IPS DF 19.7 (cell line): ENCODE measurements at regions not wholly inside any gene's neighbourhood (a gene's known extent, or its start where the extent isn't known, plus 50 kb on each side); places are given as distances from the start of the nearest gene placed in this dataset.

ENCODE experiments used
- DNase-seq: peaks from one replicate; pipeline ENCODE4 v3.0.0-alpha.2; 2013; ENCODE audit warnings: low read depth, low spot score

DNA sequence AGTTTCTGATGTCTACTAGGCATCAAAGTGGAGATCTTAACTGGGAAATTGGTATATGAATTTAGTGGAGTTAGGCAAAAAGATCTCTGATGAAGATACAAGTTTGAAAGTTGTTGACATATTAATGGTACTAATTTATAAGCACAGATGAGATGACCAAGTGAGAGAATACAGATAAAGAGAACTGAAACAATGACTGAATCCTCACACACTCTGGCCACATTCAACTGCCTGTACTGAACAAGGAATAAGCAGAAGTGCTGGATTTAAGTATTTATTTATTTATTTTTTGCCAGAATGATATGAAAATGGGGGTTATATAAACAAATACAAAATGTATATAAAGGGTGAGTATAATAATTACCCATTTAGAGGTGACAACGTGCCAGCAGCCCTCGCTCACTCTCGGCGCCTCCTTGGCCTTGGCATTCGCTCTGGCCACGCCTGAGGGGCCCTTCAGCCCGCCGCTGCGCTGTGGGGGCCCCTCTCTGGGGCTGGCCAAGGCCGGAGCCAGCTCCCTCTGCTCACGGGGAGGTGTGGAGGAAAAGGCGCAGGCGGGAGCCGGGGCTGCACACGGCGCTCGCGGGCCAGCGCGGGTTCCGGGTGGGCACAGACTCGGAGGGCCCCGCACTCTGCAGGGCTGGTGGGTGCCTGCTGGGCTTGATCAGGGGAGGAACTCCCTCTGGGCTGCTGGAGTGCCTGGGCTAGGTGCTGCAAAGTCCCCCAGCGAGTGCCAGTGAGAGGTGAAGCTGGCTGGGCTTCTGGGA lies 1363.9 kb upstream of the CRIM1 start:
- DNase-seq = no peak

DNA sequence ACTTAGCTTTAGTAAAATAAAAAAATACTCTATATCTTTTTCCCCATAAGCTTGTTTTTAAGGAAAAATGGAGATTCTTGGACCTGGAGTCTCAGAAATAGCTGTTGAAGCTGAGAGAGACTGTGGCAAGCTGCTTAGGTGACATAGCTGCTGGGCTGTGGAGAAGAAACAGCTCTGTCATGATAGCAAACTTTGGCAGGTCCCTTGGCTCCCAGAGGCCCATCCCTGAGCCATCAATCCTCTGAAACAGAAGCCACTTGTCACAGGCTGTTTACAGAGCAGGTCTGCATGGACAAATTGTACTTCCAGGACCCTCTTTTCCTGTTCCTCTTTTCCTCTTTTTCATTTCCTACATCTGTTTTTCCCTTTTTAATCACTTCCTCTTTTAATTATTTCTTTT lies 1370.1 kb upstream of the CRIM1 start:
- no peak for DNase-seq

DNA sequence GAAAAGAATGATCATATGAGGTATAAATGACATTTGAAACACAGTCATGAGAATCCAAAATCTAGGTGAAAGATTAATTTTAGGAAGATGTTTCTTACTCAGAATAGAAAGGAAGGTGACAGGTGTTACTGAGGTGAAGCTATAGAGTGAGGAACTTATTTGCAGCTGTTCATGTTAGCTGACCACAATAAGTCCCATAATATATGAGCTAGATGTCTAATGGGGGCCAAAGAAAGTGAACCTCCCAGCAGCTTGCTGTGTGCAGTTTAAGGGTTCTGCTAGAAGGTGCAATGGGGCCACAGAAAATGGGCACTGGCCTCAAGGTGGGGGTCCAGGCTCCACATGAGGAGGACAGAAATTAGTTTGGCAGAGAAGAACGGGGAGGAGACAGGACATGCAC lies 1374.9 kb upstream of the CRIM1 start:
- no peak for DNase-seq

DNA sequence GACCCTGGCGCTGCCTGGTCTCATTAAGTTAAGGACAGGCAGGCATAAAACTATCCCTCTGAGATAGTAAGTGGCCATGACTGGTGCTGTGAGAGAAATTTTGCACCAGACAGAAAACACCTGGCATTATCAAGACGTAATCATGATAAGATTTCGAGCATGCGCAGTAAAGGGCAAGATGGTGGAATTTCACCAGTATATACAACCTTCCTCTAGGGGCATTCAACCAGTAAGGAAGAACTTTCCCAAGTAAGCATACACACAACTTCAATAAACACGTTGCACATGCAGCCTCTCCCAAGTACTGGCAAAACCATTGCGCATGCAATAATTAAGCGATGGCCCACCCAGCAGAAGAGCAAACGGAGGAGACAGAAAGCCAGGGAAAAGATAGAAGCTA lies 1376.4 kb upstream of the CRIM1 start:
- DNase-seq = no peak

DNA sequence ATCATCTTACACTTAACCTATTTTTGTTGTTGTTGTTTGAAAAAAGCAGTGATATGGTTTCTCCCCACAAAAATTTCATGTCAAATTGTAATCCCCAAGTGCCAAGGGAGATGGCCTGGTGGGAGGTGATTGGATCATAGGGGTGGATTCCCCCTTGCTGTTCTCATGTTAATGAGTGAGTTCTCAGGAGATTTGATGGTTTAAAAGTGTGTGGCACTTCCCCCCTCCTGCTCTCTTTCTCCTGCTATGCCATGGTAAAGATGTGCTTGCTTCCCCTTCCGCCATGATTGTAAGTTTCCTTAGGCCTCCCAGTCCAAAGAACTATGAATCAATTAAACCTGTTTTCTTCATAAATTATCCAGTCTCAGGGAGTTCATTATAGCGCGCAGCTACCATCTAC lies 1362.7 kb upstream of the FAM98A start:
- peak; percentile 23 for DNase-seq

DNA sequence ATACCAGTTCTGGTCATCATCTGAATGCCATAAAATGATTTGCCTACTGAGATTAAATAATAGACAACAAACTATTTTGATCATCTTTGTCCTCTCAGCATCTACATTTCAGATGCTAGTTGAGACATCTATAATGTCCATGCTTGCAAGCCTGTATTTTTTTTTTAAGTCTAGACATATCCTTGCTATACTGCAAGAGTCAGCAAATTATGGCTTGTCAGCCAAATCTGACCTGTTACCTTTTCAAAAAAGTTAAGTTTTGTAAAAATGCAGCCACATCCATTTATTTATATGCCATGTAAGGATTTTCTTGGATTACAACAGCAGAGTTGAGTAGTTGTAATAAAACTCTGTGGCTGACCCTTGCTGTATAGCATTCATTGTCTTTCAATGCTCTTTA lies 1355.7 kb upstream of the FAM98A start:
- no peak for DNase-seq

DNA sequence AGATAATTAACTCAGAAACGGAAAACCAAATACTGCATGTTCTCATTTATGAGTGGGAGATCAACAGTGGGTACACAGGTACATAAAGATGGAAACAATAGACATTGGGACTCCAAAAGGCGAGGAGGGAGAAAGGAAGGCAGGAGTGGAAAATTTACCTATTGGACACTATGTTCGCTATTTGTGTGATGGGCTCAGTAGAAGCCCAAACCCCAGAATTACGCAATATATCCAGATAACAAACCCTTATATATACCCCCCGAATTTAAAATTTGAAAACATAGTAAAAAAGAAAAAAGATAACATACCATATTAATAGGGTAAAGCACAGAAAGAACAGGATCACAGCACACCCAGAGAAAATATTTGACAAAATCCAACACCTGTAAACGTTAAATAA lies 1351.7 kb upstream of the FAM98A start:
- no peak for DNase-seq

DNA sequence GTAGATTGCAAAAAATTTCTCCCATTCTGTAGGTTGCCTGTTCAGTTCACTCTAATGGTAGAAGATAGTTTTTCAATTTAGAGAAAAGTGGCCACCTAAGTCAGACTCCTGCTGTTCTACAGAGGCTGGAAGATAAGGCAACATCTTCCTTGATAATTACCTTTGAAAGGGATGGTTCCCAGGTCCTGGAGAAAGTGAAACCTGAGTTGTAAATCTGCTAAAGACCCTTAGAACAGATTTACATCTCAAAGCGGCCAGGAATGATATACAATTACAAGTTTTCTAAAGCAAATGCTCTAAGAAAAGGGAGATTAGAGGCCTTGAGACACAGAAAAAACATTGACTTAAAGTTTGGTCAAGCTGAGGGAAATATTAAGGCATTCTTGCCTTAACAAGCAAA lies 1350.2 kb upstream of the FAM98A start:
- DNase-seq = no peak

DNA sequence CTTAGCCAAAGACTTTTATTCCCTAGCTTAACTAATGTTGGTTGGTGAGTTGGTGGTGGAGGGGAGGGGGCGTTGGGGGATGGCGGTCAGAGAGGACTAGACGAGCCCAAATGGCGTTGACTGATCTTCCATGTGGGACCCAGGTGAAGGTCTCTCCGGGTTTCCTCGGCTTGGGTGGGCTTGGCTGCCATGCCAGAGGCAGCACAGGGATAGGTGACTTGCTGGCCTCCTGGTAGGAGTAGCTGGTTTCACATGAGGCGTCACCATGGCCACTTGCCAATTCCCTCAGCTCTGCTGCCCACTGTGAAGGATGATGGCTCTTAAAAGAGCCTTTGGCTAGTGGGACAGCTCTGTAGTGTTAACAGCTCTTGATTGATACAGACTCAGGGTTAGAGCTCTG lies 1337.0 kb upstream of the FAM98A start:
- no peak for DNase-seq

DNA sequence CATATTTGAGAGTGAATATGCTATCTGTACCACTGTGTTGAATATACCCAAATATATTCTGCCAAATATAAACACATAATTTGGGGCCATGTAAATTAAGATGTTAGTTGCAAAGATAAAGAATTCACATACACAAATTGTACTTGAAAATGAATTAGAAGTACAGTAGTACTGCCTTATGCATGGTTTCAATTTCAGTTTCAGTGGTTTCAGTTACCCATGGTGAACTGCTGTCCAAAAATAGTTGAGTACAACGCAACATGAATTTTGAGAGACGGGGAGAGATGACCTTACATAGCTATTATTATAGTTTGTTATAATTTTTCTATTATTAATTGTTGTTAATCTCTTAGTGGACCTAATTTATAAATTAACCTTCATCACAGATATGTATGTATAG lies 1313.0 kb upstream of the FAM98A start:
- no peak for DNase-seq

DNA sequence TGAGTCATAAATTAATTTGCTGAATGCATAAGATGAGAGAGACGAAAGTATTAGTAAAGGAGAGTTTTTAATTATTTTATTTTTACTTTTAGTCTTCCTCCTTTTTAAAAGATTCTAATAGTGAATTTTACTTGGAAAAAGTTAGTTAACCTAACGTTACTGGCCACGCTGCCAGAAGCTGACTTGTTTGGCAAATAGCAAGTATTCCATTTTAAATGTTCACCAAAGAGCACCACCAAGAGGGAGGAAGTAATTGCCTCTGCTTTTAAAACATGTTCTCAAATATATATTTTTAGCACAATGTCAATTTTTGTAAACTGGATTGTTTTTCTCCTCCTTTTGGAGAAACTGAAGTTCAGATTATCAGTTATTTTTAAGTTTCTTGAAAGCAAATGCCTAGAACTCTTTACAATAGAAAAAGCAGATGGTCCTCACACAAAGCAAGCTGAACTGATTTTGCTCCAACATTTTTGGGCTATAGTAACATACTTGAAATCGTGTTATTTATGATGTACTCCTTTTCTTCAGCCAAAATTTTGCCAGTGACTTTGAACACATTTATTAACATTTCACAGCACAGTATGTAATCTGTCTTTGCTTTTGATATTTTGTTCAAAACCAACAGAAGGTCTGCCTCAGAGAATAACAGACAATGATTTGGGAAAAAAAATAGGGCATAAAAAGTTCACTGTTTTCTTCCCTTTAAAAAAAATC lies 1311.0 kb upstream of the FAM98A start:
- DNase-seq = no peak

DNA sequence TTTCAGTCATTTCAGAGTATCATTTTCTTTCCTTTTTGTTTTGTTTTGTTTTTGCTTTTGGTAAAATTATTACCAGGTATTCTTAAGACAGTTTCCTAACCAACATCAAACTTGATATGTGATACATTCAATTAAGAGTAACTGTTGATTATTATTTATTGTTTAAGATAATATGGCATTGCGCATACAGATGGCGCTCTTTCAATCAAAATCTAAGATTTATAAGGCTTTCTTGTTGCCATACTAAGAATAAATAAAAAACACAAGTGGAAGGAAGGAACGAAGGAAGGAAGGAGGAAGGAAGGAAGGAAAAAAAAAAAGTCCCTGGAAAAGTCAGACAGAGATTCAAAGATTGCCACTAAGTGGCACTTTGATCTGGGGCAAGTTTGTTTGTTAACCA lies 1308.7 kb upstream of the FAM98A start:
- DNase-seq = no peak

DNA sequence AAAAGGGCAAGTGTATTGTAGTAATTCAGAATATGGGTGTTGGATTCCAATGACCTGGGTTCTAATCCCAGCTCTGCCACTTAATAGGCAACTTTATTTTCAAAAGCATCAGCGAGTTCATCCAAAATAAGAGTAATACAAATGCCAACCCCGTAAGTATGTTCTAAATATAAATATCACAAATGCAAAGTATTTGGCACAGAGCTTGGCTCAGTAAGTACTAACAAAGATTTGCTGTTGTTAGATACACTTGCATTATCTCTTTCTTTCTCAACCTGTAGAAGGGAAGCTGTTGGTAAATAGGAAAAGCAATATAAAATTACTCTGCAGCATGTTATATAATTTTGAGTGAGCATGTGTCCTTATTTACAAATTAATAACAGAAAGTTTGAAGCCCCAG lies 1302.6 kb upstream of the FAM98A start:
- DNase-seq = no peak

DNA sequence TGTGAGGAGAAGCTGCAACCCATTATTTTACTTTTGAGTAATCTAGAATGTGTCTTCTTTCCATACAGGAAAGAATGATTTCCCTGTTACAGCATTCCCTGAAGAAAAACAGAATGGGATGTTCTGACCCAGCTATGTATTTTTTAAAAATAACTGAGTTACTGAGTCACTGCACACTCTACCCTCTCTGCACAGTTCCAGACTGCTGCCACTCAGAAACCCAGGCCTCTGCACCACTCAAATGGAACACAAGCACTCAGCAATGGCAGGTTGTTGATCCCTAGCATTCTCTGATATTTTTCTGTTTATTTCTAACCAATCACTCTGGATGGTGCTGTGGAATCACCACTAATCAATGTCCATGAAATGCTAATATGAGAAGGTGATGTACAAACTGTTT lies 1300.0 kb upstream of the FAM98A start:
- DNase-seq = no peak

DNA sequence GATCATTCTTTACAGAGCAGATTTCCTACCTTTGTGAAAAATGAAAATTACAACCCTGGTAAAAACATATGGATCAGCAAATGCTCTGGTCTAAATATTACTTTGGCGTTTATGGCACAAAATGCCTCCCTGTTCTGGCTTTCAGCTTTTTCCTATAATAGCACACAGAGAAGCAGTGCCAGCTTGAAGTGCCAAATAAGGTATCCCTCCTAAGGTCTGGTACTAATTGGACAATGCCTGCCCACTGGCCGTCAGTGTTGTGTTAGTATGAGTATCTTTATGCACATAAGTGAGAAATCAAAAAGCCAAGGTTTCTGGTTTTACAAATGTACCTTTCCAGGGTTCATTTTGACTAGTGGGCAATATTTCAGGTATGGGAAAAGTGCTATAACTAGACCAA lies 1293.7 kb upstream of the FAM98A start:
- no peak for DNase-seq

DNA sequence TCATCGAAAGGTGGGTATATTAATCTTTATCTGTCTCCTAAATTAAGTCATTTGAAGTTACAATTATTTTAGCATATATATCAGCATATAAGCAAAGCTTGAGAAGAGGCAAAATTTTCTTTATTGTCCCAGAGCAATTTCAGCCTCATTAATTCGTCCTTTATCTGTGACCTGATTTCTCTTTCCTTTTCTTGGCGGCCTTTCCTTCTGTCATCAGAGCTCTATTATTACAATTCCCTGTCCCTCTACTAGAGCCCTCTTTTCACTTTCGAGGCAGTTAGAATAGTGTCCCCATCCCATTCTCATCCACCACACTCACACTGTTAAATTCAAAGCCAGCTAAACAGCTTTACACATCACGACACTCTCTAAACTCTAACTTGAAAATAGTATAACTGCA lies 1293.2 kb upstream of the FAM98A start:
- DNase-seq = no peak

DNA sequence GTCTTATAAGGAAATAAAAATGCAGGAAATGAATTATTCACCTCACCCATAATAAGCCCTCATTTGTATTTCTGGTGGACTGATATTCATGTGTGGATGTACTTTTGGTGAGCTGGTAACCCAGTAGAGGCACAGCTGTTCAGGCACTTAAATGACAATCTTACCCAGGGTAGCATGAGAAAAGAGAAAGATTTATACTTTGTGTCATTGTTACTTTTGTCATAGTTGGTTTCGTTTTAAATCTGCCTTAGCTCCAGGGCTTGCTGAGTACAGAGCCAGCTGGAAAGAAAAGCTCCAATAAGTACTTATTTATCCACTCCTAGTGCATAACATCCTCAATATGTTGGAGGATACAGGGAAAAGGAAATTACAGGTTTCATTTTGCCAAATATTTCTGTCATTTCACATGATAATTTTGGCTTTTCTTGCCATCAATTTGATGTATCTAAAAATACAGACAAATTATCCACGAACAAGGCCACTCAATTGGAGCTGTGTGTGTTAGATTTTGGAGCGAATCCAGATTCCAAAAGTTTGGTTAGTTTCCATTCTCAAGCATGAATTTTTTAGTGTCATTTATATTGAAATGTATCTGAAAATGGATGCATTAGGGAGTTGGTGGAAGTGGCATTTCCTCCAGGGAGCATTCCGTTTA lies 1276.1 kb upstream of the FAM98A start:
- no peak for DNase-seq

DNA sequence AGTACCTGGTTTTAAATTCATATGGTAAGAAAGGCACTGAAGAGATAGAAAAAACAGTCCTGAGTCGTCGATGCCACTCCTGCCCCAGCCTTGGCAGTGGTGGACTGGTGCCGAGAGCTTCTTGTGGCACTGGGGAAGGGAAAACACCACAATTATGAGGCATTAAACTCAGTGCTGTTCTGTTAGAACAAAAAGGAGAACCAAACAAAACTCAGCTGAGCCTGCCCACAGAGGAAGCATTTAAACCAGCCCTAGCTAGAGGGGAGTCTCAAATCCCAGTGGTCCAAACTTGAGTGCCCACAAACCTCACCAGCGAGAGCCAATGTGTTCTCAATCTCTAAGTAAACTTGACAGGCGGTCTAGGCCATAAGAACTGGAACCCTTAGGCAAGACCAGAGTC lies 1254.5 kb upstream of the FAM98A start:
- DNase-seq = no peak

DNA sequence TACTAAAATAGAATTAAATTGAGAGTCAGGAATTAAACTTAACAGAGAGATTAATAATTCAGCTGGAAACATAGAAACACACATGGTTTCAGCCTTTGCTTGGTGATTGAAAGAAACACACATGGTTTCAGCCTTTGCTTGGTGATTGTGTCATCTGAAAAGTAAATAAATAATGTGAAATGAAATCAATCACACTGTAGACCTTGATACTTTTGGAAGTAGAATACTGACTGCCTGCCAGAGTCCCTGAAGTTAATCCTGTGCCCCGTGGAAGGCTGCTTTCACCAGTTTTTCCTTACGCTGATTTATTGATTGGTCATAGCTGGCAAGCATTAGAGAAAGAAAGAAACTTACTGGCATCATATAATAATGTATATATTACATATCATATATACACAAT lies 1252.7 kb upstream of the FAM98A start:
- no peak for DNase-seq

DNA sequence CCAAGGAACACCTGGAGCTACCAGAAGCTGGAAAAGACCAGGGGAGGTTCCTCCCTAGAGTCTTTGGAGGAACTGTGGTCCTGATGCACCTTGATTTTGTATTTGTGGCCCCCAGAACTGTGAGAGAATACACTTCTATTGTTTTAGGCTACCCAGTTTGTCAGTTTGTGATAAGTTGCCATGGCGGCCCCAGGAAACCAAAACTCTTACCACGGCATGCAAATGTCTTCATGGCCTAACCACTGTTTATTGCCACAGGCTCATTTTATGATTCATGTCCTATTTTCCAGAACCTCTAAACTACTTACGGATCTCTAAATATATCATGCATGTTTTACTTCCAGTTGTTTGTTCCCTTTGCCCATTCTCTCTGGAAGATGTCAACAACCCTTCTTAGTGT lies 1250.7 kb upstream of the FAM98A start:
- no peak for DNase-seq

DNA sequence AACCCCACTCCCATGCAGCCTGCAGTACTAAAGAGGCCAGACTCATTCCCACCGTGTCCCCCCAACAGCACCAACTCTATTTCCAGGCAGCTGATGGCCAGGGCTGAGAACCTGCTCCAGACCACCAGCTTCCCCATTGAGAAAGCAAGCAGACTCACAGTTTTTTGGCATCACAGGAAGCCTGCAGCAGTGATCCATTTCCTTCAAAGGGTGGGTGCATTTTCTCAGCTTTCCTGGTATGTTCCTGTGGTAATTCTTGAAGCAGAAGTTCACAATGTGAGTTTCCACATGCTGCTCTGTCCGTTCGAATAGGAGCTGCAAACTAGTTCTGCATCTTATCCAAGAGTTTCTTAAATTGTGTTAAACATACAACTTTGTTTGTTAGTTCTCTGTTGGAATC lies 1249.6 kb upstream of the FAM98A start:
- DNase-seq = no peak

DNA sequence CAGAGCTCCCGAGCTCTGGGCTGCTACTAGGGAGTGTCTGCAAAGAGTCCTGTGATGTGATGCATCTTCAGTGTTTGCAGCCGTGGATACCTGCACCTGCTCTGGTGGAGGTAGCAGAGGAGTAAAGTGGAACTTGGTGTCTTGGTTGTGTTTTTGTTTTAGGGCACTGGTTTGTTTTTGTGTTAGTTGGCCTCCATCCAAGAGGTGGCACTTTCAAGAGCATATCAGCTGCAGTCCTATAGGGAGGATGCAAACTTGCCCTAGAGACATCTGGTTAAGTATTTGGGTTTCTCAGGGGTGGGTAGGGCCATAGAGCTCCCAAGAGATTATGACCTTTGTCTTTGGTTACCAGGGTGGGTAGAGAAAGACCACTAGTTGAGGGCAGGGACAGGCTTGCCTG lies 1249.0 kb upstream of the FAM98A start:
- DNase-seq = no peak

DNA sequence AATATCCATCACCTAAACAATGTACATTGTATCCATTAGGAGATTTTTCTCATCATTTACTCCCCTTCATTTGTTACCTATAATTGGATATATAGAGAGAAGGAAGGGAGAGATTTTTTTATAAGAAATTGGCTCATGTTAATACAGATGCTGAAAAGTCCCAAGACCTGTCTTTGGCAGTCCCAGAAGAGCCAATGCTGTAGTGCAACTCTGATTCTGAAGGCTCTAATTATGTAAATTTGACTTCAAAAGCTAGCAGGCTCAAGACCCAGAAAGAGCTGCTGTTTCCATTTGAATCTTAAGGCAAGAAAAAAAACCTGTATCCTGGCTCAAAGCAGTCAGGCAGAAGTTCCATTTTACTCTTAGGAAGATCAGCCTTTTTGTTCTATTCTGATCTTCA lies 1245.5 kb upstream of the FAM98A start:
- no peak for DNase-seq
